ENCODE measurements at regions not wholly inside any gene's neighbourhood (a gene's known extent, or its start where the extent isn't known, plus 50 kb on each side); places are given as distances from the start of the nearest gene placed in this dataset.

DNA sequence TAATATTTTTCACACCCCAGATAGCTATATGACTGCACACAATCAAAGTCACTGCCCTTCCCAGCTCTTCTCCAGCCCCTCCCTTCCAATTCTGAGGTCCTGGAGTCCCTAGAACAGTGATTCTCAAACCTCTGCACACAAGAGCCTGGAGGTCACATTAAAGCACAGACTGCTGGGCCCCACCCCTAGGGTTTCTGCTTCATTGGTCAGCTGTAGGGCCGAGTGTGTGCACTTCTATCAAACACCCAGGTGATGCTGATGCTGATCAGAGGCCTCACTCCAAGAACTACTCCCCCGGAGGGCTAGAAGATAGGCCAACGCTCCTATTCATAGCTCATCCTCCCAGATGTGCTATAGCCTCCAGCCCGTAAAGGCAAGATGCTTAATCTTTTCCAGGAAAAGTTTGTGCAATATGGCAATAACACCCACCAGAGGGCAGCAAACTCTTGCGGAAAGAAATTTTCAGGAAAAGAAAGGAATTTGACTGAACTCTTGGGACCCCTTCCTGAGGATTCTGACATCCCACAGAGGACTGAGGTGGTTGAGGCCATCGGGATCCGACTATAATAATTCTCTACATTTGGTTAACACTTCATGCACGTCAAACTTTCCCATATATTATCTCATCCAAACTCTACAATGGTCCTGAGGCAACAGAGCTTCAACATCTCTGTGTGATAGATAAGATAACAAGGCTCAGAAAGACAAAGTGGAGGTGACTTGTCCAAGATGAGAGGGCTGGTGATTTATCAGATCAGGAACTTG is 194.2 kb upstream of the PKDCC start:
- Mint-ChIP-seq H3K4me1 (ENCODE audit: low read depth) (no peaks in the 10 kb centered on the region), H3K9me3 (no peaks in the 10 kb centered on the region), H3K27ac (no peak overlapping the region), H3K27me3 (ENCODE audit: insufficient read depth) (peaks cover 15% of the 10 kb centered on the region), H3K36me3 (ENCODE audit: low read depth) (no peaks in the 10 kb centered on the region), H3K4me3 (no peak overlapping the region)
- intact Hi-C loops (cut with micrococcal nuclease), result no loop called here
- no peak for DNase-seq (ENCODE audit: low spot score)

DNA sequence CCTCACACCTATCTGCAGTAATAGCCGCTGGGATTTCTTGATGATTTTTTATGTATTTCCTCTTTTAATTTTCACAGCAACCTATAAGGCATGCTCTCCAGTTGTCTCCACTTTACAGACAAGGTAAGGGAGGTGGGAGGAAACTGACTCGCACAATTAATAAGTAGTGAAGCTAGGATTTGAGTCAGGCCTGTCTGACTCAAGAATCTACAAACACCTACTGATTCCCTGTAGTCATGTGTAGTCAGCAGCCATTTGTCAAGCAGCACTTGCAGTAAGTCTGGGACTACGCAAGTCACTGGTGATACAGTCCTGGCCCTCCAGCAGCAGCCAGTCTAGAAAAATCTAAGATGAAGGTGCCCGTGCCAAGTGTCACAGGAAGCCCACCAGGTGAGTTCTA is 193.6 kb upstream of the PKDCC start:
- H3K27ac Mint-ChIP-seq, result no peak overlapping the region
- no peak for DNase-seq (ENCODE audit: low spot score)

DNA sequence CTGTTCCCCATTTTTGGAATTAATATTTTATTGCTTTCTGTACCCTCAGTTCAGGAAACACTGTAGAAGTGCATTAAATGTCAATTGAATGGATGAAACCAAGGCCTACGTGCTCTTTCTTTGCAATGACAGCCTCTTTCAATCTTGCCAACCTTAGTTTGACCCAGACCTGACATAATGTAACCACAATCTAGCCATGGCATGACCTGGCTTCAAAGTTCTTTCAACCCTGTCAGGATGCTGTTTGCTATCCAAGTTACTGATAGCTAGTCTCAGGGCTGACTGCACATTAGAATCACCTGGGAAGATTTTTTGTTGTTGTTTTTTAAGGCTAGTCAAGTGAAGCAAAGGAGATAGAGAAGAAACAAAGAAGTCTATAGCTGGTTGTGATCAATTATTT is 190.9 kb upstream of the PKDCC start:
- no peaks in the 10 kb centered on the region for H3K9me3 Mint-ChIP-seq
- no peaks in the 10 kb centered on the region for H3K4me1 Mint-ChIP-seq (ENCODE audit: low read depth)
- no peak for DNase-seq (ENCODE audit: low spot score)
- H3K27me3 Mint-ChIP-seq (ENCODE audit: insufficient read depth), result peaks cover 17% of the 10 kb centered on the region
- no peak overlapping the region for H3K27ac Mint-ChIP-seq
- intact Hi-C loops (cut with micrococcal nuclease), result no loop called here
- H3K4me3 Mint-ChIP-seq, result no peak overlapping the region
- no peaks in the 10 kb centered on the region for H3K36me3 Mint-ChIP-seq (ENCODE audit: low read depth)

More for the DNA sequence above, 193.6 kb upstream of the PKDCC start:
- no peaks in the 10 kb centered on the region for H3K4me1 Mint-ChIP-seq (ENCODE audit: low read depth)
- no peaks in the 10 kb centered on the region for H3K36me3 Mint-ChIP-seq (ENCODE audit: low read depth)
- intact Hi-C loops (cut with micrococcal nuclease), result no loop called here
- H3K4me3 Mint-ChIP-seq, result no peak overlapping the region
- H3K9me3 Mint-ChIP-seq, result no peaks in the 10 kb centered on the region
- H3K27me3 Mint-ChIP-seq (ENCODE audit: insufficient read depth), result peaks cover 13% of the 10 kb centered on the region

DNA sequence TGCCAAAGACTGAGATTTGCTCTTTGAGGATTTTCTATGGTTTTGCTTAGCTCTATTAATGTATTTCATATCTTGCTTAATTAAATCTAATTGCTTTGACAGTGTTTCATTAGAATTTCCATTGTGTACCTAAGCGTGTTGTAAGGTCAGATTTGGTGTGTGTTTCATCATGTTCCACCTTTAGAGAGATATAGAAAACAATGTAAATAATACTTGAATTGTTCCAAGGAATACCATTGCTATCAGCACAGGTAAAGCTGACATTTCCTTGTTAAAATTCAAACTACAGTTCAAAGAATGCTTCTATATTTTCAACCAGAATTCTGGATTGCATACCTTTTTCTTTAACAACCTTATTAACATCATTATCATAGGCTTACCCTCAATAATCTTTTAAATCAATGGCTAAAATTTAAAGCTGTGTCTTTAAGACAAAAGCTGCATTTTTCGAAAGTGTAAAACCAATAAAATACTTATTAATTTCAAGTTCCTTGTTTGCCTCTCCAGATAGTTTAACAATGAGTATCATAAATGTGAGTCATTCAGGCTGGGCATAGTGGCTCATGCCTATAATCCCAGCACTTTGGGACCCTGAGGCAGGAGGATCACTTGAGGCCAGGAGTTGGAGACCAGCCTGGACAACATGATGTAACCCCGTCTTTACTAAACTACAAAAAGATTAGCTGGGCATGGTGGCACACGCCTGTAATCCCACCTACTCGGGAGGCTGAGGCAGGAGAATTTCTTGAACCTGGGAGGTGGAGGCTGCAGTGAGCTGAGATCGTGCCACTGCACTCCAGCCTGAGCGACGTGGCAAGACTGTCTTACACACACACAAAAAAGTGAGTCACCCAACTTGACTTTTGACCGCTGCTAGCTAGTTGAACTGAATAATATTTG is 188.0 kb upstream of the PKDCC start:
- DNase-seq (ENCODE audit: low spot score), result no peak
- intact Hi-C loops (cut with micrococcal nuclease), result loop anchor here (10.0 kb wide), 2 partner anchors 465 to 805 kb away; no protein-coding TSS in a partner anchor
- Mint-ChIP-seq H3K9me3 (no peaks in the 10 kb centered on the region), H3K4me1 (ENCODE audit: low read depth) (no peaks in the 10 kb centered on the region), H3K27ac (no peak overlapping the region), H3K4me3 (no peak overlapping the region), H3K27me3 (ENCODE audit: insufficient read depth) (peaks cover 17% of the 10 kb centered on the region), H3K36me3 (ENCODE audit: low read depth) (no peaks in the 10 kb centered on the region)

DNA sequence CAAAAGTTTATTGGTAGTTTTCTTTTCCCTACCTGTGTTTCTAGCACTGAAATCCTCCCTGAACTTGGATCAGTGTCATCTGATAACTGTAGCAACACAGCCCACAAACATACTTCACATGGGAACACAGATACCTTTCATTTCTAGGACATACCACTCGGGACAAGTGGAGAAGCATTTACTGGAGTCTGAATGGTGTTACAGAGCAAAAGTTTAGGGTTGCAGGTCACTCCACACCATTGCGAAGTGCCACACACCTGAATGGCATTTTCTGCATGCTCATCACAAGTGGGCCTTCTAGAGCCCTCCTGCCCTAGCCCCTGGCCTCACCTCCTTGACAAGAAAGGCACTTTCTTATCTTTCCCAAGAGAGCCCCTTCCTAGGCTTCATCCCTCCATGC is 184.8 kb upstream of the PKDCC start:
- Mint-ChIP-seq H3K27ac (no peak overlapping the region), H3K4me3 (no peak overlapping the region), H3K27me3 (ENCODE audit: insufficient read depth) (peaks cover 22% of the 10 kb centered on the region), H3K4me1 (ENCODE audit: low read depth) (no peaks in the 10 kb centered on the region), H3K36me3 (ENCODE audit: low read depth) (no peaks in the 10 kb centered on the region), H3K9me3 (no peaks in the 10 kb centered on the region)
- intact Hi-C loops (cut with micrococcal nuclease), result loop anchor here (10.0 kb wide), 2 partner anchors 462 to 802 kb away; no protein-coding TSS in a partner anchor
- no peak for DNase-seq (ENCODE audit: low spot score)

DNA sequence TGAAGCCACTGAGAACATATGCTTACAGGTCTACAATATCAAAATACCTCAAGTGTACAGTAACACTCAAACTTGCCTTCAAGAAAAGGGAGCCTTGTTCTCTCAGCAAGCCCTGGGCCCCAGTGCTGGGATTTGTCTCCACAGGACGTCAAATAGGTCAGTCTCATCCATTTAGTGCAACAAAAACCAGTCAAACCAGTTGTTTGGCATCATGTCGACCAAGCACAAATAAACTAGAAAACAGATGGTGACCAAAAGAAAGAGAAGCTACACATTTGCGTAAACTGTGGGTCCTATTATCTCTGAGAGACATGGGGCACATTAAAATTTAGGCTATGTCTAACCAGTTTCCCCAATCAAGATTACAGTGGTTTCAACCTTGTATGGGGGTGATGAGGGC is 182.6 kb upstream of the PKDCC start:
- Mint-ChIP-seq H3K4me3 (no peak overlapping the region), H3K4me1 (ENCODE audit: low read depth) (no peaks in the 10 kb centered on the region), H3K27ac (no peak overlapping the region), H3K36me3 (ENCODE audit: low read depth) (no peaks in the 10 kb centered on the region), H3K27me3 (ENCODE audit: insufficient read depth) (peaks cover 16% of the 10 kb centered on the region), H3K9me3 (no peaks in the 10 kb centered on the region)
- intact Hi-C loops (cut with micrococcal nuclease), result loop anchor here (10.0 kb wide), 2 partner anchors 460 to 800 kb away; no protein-coding TSS in a partner anchor
- no peak for DNase-seq (ENCODE audit: low spot score)

DNA sequence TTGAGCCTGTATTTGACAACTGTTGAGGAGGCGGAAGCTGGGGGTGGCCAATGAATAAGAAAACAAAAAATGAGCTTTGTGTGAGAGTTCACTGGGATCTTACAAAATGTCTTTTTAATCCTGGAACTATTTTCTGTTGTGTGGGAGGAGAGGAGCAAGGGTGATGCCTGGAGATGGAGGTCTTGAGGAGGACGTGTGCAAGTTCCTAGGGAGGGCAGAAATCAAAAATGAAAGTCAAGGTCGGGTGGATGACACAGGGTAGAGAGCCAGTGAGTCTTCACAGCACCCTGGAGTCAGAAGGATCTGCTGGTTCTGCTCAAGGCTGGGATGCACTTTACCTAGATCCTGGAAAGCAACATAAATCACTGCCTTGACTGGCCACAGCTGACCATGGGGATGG is 180.3 kb upstream of the PKDCC start:
- Mint-ChIP-seq H3K27me3 (ENCODE audit: insufficient read depth) (peaks cover 15% of the 10 kb centered on the region), H3K4me3 (peak overlapping the region; percentile 11), H3K27ac (no peak overlapping the region), H3K4me1 (ENCODE audit: low read depth) (no peaks in the 10 kb centered on the region), H3K9me3 (no peaks in the 10 kb centered on the region), H3K36me3 (ENCODE audit: low read depth) (no peaks in the 10 kb centered on the region)
- intact Hi-C loops (cut with micrococcal nuclease), result loop anchor here (10.0 kb wide), 2 partner anchors 457 to 797 kb away; no protein-coding TSS in a partner anchor
- no peak for DNase-seq (ENCODE audit: low spot score)

DNA sequence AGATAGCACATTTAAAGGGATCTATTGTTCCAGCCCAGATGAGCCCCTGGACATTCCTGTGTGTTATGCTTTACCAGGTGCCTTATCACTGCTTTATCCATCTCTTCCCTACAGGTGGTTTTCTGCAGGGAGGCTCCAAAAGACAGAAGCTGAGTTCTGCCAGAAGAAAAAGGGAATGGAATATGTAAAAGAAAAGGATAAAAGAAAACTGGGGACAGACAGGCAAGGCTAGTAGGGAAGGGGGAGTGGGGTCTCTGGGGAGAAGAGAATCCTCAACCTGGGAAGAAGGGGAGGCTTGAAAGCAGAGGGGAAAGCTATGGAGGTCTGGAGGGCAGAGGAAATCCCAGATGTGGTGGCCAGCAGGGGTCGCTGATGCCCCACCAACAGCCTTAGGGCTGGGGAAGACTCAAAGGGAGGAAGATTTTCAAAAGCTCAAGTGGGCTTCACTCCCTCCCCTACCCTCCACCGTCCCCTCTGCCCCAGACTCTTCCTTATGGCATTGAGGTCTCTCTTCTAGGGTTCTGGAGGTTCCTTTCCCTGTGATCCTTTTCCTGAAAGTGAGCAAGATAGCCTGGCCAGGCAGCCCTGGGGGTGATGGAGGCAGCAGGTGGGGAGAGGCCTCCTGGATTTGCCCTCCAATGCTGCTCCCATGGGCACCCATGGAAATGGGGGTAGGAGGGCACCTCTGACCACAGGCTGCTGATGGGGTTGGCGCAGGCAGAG is 178.1 kb upstream of the PKDCC start:
- intact Hi-C loops (cut with micrococcal nuclease), result loop anchor here (1.0 to 10.0 kb wide), 4 partner anchors 29 to 795 kb away; no protein-coding TSS in a partner anchor
- peak; percentile 32 for DNase-seq (ENCODE audit: low spot score)
- Mint-ChIP-seq H3K36me3 (ENCODE audit: low read depth) (no peaks in the 10 kb centered on the region), H3K9me3 (no peaks in the 10 kb centered on the region), H3K27me3 (ENCODE audit: insufficient read depth) (peaks cover 12% of the 10 kb centered on the region), H3K4me3 (no peak overlapping the region), H3K27ac (no peak overlapping the region), H3K4me1 (ENCODE audit: low read depth) (no peaks in the 10 kb centered on the region)

DNA sequence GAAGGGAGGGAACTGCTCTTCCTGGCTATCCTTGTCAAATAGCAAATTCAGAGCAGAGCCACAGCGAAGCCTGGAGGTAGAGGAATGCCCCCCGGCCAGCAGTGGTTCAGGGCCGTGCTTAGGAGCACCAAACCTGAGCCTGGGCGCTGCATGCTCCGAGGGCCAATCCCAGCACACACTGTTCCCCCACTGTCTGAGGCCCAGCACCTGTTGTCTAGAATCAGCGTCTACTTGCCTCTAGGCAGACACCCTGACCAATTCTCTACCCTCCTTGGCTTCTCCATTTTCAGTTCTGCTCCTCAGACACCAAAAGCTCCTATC is 177.6 kb upstream of the PKDCC start:
- H3K4me1 Mint-ChIP-seq (ENCODE audit: low read depth), result no peaks in the 10 kb centered on the region
- H3K27ac Mint-ChIP-seq, result no peak overlapping the region
- H3K9me3 Mint-ChIP-seq, result no peaks in the 10 kb centered on the region
- intact Hi-C loops (cut with micrococcal nuclease), result no loop called here
- H3K27me3 Mint-ChIP-seq (ENCODE audit: insufficient read depth), result peaks cover 12% of the 10 kb centered on the region
- H3K36me3 Mint-ChIP-seq (ENCODE audit: low read depth), result no peaks in the 10 kb centered on the region
- H3K4me3 Mint-ChIP-seq, result no peak overlapping the region
- no peak for DNase-seq (ENCODE audit: low spot score)

DNA sequence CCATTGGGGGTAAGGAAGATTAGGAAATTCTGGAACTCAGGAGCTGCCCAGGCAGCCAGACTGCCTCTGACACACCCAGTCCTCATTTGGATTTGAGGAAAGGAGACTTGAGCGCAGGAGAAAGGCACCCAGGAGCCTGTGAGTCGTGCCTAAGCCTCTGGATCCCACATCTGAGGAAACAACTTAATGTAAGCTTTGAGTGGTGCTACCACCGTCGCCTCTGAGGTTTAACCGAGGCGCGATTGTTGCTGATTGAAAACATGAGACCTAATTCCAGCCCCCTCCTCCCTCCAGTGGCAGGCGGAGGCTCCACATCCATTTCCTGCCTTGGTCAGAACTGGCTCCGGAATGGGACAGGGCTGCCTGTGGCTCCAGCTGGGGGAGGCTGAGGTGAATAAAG is 176.7 kb upstream of the PKDCC start:
- H3K9me3 Mint-ChIP-seq, result no peaks in the 10 kb centered on the region
- DNase-seq (ENCODE audit: low spot score), result no peak
- H3K4me3 Mint-ChIP-seq, result no peak overlapping the region
- H3K27ac Mint-ChIP-seq, result no peak overlapping the region
- peaks cover 8% of the 10 kb centered on the region for H3K27me3 Mint-ChIP-seq (ENCODE audit: insufficient read depth)
- intact Hi-C loops (cut with micrococcal nuclease), result no loop called here
- no peaks in the 10 kb centered on the region for H3K36me3 Mint-ChIP-seq (ENCODE audit: low read depth)
- H3K4me1 Mint-ChIP-seq (ENCODE audit: low read depth), result no peaks in the 10 kb centered on the region

DNA sequence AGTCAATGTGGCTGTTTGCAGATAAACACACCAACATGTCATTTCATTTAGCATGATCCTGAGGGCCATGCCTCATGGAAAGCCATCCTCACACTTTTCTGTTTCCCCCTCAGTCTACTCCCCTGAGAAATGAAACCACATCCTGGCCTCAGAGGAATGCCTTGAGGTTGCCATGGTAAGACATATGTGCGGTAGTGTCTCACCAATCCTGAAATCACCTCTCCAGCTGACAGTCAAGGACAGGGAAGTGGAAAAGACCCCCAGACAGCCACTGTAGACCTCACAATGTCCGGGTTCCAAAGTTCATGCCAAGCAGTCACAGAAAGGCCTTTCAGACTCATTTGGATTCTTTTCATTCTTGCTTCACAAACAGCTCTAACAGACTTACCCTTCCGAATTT is 175.2 kb upstream of the PKDCC start:
- no peak for DNase-seq (ENCODE audit: low spot score)
- Mint-ChIP-seq H3K4me1 (ENCODE audit: low read depth) (no peaks in the 10 kb centered on the region), H3K27ac (no peak overlapping the region), H3K27me3 (ENCODE audit: insufficient read depth) (peaks cover 7% of the 10 kb centered on the region), H3K4me3 (no peak overlapping the region), H3K9me3 (no peaks in the 10 kb centered on the region), H3K36me3 (ENCODE audit: low read depth) (no peaks in the 10 kb centered on the region)
- intact Hi-C loops (cut with micrococcal nuclease), result no loop called here

DNA sequence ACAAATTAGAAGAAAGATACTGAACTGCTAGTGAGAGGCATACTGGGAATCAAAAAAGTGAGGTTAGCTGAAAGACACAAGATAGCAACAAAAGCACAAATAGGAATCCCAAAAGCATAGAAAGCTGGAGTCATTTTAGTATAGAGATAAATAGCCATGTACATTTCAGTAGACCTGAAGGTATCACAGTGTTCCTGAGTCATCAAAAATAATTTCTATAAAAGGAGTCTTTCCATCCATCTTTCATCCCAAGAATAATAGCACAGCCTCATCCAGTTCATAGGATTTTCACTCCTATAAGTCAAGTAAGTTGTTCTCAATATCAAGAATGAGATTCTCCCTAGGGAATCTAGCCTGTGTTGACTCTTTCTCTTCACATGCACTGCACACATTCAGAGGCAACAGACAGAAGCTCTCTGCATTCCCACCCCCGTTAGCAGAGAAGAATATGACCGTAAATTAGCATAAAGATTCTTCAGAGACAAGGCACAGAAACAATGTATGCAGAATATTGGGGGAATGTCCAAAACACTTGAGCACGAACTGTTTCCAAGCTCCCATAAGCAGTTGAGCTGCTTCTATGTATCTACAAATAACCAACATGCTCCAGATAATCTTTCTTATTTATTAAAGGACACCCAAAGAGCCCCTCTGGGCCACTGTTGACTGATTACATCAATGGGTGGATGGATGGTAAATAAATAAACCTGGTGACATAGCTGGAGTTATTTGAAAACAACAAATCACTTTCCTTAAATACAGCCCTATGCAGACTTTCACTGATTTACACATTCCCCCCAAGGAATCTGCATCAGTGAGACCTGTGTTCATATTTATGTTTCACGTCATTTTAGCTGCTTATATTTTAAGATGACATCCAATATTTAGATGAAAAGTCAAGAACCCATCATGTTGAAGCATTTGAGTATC is 174.5 kb upstream of the PKDCC start:
- Mint-ChIP-seq H3K4me1 (ENCODE audit: low read depth) (no peaks in the 10 kb centered on the region), H3K27ac (no peak overlapping the region), H3K4me3 (no peak overlapping the region)

More for the DNA sequence above, 174.5 kb upstream of the PKDCC start:
- no peak for DNase-seq (ENCODE audit: low spot score)
- no peaks in the 10 kb centered on the region for H3K36me3 Mint-ChIP-seq (ENCODE audit: low read depth)
- intact Hi-C loops (cut with micrococcal nuclease), result no loop called here
- peaks cover 7% of the 10 kb centered on the region for H3K27me3 Mint-ChIP-seq (ENCODE audit: insufficient read depth)
- H3K9me3 Mint-ChIP-seq, result no peaks in the 10 kb centered on the region

Data from activated T-helper 1 cell treated with anti-CD3 and anti-CD28 coated beads, Interleukin-12 subunit alpha, Interleukin-12 subunit beta, Interleukin-2, Interleukin-4 antibody, amounts not matched to agents 30 ng/mL and 10 ng/mL and 1 ng/mL, durations not matched to agents 14 hours and 24 hours and 36 hours (primary cell).